Activated T-cell treated with anti-CD3 and anti-CD28 coated beads for 4 hours (primary cell): ENCODE measurements at regions not wholly inside any gene's neighbourhood (a gene's known extent, or its start where the extent isn't known, plus 50 kb on each side); places are given as distances from the start of the nearest gene placed in this dataset.
A peak's percentile ranks its signal among the peaks of the same experiment; 100 is the strongest.

ENCODE experiments used
- DNase-seq: peaks from one replicate; pipeline ENCODE4 v3.0.0-alpha.2; 2020

- DNase-seq: no peak
These were observed 161.1 kb upstream of the FGGY start for GRCh38 chr1:59135761-59136255.

- no peak for DNase-seq
These were observed 160.2 kb upstream of the FGGY start for GRCh38 chr1:59136541-59137275.

DNA sequence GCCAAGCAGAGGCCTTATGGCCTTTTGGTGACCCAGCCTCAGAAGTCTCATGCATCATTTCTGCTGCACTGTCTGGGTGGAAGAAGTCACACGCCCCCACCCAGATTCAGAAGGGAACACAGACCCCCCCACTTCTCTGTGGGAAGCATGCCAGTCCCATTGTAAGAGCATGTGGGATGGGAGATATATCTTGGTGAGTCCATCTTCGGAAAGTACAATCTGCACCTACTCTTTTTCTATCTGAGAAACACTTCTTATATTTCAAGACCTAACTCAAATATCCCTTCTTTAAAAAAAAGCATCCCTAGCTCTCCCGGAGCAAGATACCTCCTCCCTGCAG lies 159.6 kb upstream of the FGGY start:
- no peak for DNase-seq

DNA sequence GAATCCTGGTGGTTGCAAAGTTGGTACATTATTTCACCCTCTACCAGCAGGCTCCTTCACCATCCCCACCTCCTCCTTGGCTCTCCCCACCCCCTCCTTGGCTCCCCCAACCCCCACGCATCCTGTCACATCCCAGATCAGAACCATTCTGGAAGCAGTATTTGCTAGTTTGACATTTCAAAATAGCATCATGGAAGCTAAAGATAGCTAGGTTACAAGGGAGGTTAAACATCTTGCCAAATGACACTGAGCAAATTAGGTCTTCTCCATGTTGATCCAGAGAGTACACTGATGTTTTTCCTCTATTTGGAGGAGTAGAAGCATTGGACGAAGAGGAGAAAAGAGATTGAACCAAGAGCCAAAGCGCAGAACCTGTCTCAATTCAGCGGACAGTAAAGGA lies 158.9 kb upstream of the FGGY start:
- no peak for DNase-seq

- no peak for DNase-seq
These were observed 158.5 kb upstream of the FGGY start for GRCh38 chr1:59138402-59138801.

GRCh38 chr1:59139396-59139795 lies 157.5 kb upstream of the FGGY start:
- DNase-seq: no peak

DNA sequence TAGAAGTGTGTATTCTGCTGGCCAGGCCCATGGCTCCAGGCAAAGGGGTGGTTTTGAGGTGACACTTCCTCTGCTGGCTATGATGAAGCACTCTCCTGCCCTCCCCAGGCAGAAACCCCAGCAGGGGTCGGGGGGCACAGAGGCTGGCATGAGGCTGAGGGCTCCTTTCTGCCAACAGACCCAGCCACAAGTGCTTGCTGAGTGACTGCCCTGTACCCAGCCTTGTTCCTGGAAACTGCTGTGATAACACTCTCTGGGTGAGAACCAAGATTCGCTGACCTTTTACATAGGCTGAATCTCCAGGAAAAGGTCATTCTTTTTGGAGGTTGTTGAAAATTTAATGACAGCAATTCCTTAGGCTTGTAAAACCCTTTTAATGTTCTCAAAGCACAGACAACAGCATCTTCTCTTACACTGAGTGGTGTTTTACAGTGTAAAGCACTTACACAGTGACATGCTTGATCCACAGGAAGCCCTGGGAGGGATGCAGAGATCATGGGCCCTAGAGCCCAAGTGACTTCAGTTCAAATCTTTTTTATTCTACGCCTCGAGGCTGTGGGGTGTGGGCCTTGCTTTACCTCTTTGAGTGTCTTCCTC lies 155.5 kb upstream of the FGGY start:
- DNase-seq: no peak

DNA sequence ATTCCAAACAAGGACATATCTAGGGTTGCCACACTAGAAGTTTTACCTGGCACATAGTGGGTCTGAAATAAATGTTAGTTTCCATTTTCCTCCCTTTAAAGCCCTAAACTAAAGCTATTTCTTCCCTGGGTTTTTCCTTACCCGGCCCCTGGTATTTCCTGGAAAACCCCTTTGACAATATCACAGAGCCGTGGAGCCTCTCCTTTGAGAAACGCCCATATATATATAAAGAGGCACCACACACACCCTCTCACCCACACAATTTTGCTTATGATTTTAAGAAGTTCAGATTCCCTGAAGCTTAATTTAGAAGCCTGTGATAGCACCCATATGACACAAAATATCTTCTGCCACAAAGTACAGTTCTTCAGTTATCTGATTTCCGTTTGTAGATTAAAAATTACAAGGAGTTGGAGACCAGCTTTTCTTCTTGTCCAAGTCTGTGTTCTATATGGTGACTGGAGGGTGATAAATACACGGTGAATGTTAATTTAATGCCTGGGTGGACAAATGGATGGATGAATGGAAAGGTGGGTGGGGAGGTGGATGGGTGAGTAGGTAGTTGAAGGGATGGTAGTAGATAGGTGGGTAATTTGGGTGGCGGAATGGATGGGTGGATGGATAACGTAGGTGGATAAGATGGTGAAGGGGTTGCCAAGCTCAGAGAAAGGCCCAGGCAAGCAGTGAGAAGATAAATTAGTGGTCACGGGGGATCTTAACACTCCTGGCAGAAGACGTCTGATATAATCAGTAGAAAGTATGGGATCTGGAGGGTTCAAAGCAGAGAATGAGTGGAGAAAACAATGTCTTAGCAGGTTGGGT lies 154.4 kb upstream of the FGGY start:
- DNase-seq: no peak

GRCh38 chr1:59143133-59143487 lies 153.8 kb upstream of the FGGY start:
- DNase-seq: no peak

DNA sequence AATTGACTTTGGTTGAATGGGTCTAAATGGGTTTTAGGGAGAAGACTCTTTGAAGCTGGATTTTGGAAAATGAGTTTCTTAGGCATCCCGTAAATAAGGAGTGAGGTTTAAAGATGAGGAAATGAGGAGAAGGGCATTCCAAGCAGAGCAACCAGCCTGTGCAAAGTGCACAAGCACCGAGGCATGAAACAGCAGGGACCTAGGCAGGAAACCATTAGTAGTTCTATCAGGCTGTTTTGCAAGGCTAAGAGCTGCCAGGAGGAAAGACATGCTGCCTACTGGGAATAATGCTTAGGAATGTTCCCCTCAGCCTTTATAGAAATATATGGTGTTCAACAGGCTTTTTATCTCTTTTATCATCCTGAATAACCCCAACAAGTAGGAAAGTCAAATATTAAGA lies 153.1 kb upstream of the FGGY start:
- DNase-seq: no peak

- no peak for DNase-seq
These were observed 151.9 kb upstream of the FGGY start for GRCh38 chr1:59144959-59145358.

DNA sequence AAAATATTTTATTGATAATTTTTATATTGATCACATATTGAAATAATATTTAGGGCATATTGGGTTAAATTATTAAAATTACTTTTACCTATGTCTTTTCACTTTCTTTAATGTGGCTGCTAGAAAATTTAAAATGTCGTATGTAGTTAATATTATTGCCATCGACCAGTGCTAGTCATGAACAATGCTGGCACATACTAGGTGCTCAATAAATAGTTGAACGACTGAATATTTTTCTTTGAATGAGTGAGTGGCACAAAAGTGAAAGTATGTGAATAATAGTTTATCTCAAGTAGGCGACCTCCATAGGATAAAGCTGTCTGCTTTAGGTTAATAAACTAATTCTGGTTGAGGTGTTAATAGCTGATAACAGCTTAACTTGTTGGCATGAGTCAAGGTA lies 150.8 kb upstream of the FGGY start:
- DNase-seq: no peak

- peak; percentile 14 for DNase-seq
These were observed 150.1 kb upstream of the FGGY start for GRCh38 chr1:59146651-59147358.

GRCh38 chr1:59149435-59149834 lies 147.5 kb upstream of the FGGY start:
- no peak for DNase-seq

- DNase-seq: no peak
These were observed 146.1 kb upstream of the FGGY start for GRCh38 chr1:59150577-59151386.

GRCh38 chr1:59151387-59151761 lies 145.5 kb upstream of the FGGY start:
- no peak for DNase-seq

DNA sequence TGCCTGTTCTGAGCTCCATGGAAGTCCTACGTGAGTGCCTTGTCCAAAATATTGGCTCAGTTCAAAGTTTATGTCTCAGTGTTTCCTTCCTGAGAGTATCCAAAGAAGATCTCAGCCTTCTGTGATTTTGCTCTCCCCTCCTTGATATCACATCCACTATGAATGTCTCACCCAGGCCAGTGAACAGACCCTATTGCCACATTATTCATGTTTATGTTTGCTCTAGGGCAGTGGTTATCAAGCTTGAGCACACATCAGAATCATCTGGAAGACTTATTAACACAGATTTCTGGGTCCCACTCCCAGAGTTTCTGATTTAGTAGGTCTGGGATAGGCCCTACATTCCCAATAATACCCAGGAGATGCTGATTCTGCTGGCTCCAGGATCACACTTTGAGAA lies 145.0 kb upstream of the FGGY start:
- no peak for DNase-seq

DNA sequence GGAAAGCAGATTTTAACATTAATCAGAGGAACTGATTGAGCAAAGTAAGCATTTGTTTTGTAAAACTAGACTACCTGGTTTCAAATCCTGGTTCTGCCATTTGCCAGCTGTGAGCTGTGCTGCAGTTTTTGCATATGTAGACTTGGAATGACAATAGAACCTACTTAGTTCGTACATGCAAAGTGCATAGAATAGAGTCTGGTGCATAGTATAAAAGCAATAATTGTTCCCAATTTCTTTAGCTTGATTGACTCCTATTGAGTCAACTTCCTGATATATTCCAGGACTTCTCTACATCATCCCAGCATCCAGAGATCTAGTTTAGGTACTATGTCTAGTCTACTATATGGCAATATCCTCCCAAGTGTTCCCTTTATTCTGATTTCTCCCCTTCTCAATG lies 144.4 kb upstream of the FGGY start:
- DNase-seq: no peak

DNA sequence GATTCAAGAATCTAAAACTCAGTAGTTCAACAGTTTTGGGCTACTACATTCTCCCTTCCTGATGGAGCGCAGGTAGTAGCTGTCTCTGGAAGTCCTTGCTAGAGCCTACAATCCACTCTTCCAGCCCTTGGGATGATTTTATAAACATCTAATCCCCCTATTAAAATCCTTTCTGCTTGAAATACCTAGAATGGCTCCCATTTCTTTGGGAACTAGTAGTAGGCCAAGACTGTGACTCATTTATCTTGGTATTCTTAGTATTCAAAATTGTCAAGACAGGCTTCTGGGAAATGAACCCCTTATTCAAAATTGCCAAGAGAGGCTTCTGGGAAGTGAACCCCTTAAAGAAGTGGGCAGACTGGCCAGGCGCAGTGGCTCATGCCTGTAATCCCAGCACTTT lies 142.5 kb upstream of the FGGY start:
- DNase-seq: no peak

DNA sequence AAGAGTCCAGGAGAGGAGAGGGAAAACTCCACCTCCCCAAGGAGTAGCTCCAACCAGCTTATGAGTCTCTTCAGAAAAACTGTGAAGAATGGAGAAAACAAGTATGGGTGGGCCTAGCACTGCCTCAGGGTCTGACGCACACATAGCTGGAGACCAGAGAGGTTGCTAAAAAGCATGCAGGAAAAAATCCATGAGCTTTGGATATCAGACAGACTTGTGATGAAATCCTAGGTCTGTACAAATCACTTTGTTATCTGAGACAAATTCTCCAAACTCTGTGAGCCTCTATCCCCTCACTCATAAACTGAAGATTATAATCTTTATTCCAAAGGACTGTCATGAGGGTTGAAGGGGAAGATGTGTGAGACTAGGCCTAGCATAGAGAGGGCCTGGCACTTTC lies 141.5 kb upstream of the FGGY start:
- no peak for DNase-seq

DNA sequence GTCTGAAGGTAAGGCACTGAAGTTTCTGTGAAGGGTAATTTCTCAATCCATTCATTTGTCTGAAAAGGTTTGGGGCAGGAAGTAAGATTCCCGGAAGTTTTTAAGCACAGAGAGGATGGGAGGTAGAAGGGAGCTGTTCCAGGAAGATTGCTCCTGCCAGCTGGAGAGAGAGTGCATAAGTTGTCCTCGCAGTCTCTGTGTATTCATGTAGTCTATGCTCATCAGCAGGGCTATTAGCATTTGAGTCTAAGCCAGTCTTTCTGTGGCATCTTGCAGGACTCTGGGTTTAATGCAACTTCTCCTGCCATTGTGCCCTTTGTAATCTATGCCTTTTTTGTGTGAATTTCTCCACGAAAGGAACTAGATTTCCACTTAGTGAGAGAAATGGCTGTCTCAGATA lies 140.8 kb upstream of the FGGY start:
- DNase-seq: no peak

- no peak for DNase-seq
These were observed 140.2 kb upstream of the FGGY start for GRCh38 chr1:59156526-59157199.
